HEK293 (cell line): ENCODE measurements at regions not wholly inside any gene's neighbourhood (a gene's known extent, or its start where the extent isn't known, plus 50 kb on each side); places are given as distances from the start of the nearest gene placed in this dataset.

ENCODE experiments used
- ELK4 ChIP-seq: IDR thresholded peaks from 2 replicates; pipeline ENCODE4 v1.6.1; 2011; ENCODE audit warnings: mild to moderate bottlenecking, low read depth, low read length, borderline replicate concordance
- HIC1 ChIP-seq: fragments of 450-650 bp; formaldehyde crosslinking; IDR thresholded peaks from 2 replicates; pipeline ENCODE4 v1.5.1; 2016; ENCODE audit warnings: missing biosample characterization, missing genetic modification characterization
- KLF10 ChIP-seq: fragments of 450-650 bp; IDR thresholded peaks from 2 replicates; pipeline ENCODE4 v1.5.1; 2018; ENCODE audit warnings: missing biosample characterization, mild to moderate bottlenecking, missing genetic modification characterization
- KLF9 ChIP-seq: fragments of 450-650 bp; formaldehyde crosslinking; IDR thresholded peaks from 2 replicates; pipeline ENCODE4 v1.5.1; 2016; ENCODE audit warnings: missing biosample characterization, missing genetic modification characterization, low read depth
- PATZ1 ChIP-seq: fragments of 450-650 bp; formaldehyde crosslinking; IDR thresholded peaks from 2 replicates; pipeline ENCODE4 v1.5.1; 2016; ENCODE audit warnings: missing biosample characterization, missing genetic modification characterization
- PRDM10 ChIP-seq: fragments of 450-650 bp; formaldehyde crosslinking; IDR thresholded peaks from 2 replicates; pipeline ENCODE4 v1.5.1; 2016; ENCODE audit warnings: missing biosample characterization, missing genetic modification characterization
- REST ChIP-seq: fragments of 450-650 bp; formaldehyde crosslinking; IDR thresholded peaks from 2 replicates; pipeline ENCODE4 v1.5.1; 2016; ENCODE audit warnings: missing biosample characterization, missing genetic modification characterization
- SP2 ChIP-seq: fragments of 450-650 bp; formaldehyde crosslinking; IDR thresholded peaks from 2 replicates; pipeline ENCODE4 v1.5.1; 2016; ENCODE audit warnings: missing biosample characterization, missing genetic modification characterization
- ZBTB49 ChIP-seq: fragments of 450-650 bp; formaldehyde crosslinking; IDR thresholded peaks from 2 replicates; pipeline ENCODE4 v1.5.1; 2016; ENCODE audit warnings: missing biosample characterization, missing genetic modification characterization, low read depth
- ZBTB8A ChIP-seq: fragments of 450-650 bp; formaldehyde crosslinking; IDR thresholded peaks from 2 replicates; pipeline ENCODE4 v1.5.1; 2016; ENCODE audit warnings: missing biosample characterization, missing genetic modification characterization
- ZFP3 ChIP-seq: fragments of 450-650 bp; formaldehyde crosslinking; IDR thresholded peaks from 2 replicates; pipeline ENCODE4 v1.5.1; 2016; ENCODE audit warnings: low read depth, missing biosample characterization, missing genetic modification characterization
- ZNF114 ChIP-seq: fragments of 450-650 bp; formaldehyde crosslinking; IDR thresholded peaks from 2 replicates; pipeline ENCODE4 v1.5.0; 2017; ENCODE audit warnings: missing biosample characterization, missing genetic modification characterization
- ZNF266 ChIP-seq: fragments of 450-650 bp; formaldehyde crosslinking; IDR thresholded peaks from 2 replicates; pipeline ENCODE4 v1.5.1; 2016; ENCODE audit warnings: missing biosample characterization, missing genetic modification characterization, low read depth
- ZNF302 ChIP-seq: fragments of 450-650 bp; formaldehyde crosslinking; IDR thresholded peaks from 2 replicates; pipeline ENCODE4 v1.5.1; 2016; ENCODE audit warnings: missing biosample characterization, missing genetic modification characterization, low read depth
- ZNF433 ChIP-seq: fragments of 450-650 bp; formaldehyde crosslinking; IDR thresholded peaks from 2 replicates; pipeline ENCODE4 v1.5.1; 2016; ENCODE audit warnings: missing biosample characterization, missing genetic modification characterization, low read depth
- ZNF513 ChIP-seq: fragments of 450-650 bp; IDR thresholded peaks from 2 replicates; pipeline ENCODE4 v1.5.1; 2018; ENCODE audit warnings: missing biosample characterization, missing genetic modification characterization
- ZNF549 ChIP-seq: fragments of 450-650 bp; IDR thresholded peaks from 2 replicates; pipeline ENCODE4 v1.5.1; 2018; ENCODE audit warnings: missing biosample characterization, missing genetic modification characterization, mild to moderate bottlenecking, inconsistent platforms, moderate library complexity
- ZNF621 ChIP-seq: fragments of 450-650 bp; formaldehyde crosslinking; IDR thresholded peaks from 2 replicates; pipeline ENCODE4 v1.5.1; 2017; ENCODE audit warnings: missing biosample characterization, missing genetic modification characterization
- ZNF654 ChIP-seq: fragments of 450-650 bp; formaldehyde crosslinking; IDR thresholded peaks from 2 replicates; pipeline ENCODE4 v1.5.1; 2016; ENCODE audit warnings: low read depth, missing biosample characterization, missing genetic modification characterization
- ZNF777 ChIP-seq: fragments of 450-650 bp; formaldehyde crosslinking; IDR thresholded peaks from 2 replicates; pipeline ENCODE4 v1.5.1; 2017; ENCODE audit warnings: missing biosample characterization, missing genetic modification characterization, borderline replicate concordance

- TF ChIP-seq HIC1 (no peak), ZBTB8A (tag by site-specific recombination) (peak; percentile 32; the same call in 1 of the 2 replicates), ZNF114 (tag by site-specific recombination) (no peak), SP2 (tag by site-specific recombination) (no peak), ZBTB49 (tag by site-specific recombination) (no peak), ZNF621 (tag by site-specific recombination) (no peak), KLF10 (tag by site-specific recombination) (no peak), PATZ1 (tag by site-specific recombination) (no peak), PRDM10 (no peak), ZNF433 (tag by site-specific recombination) (0 out of 2 replicates have a peak, but pooled peaks have one; percentile 36), ZFP3 (no peak), ZNF654 (0 out of 2 replicates have a peak, but pooled peaks have one; percentile 6), KLF9 (tag by site-specific recombination) (no peak), ZNF549 (tag by site-specific recombination) (no peak), ZNF777 (tag by site-specific recombination) (no peak), ZNF266 (tag by site-specific recombination) (no peak), REST (tag by site-specific recombination) (no peak), ZNF302 (tag by site-specific recombination) (no peak), ELK4 (no peak), ZNF513 (no peak)
These were observed 1357.4 kb upstream of the ADGRL4 start (continued) for GRCh38 chr1:80363689-80364475.
